Progenitor cell of endocrine pancreas (in vitro differentiated cells): ENCODE measurements at regions not wholly inside any gene's neighbourhood (a gene's known extent, or its start where the extent isn't known, plus 50 kb on each side); places are given as distances from the start of the nearest gene placed in this dataset.
"Not testable (repeated sequence)": the region's sequence is repeated elsewhere in the genome, so short reads cannot be mapped to it uniquely, and the experiment has no call there.

Experiments
- DNase-seq: peaks from one replicate; pipeline ENCODE4 v3.0.0; 2021; ENCODE audit warnings: low spot score; ENCODE audit not compliant: unreplicated experiment
- H3K27ac Mint-ChIP-seq: 2 replicates; pipeline ENCODE4 v1.8.0; 2021; ENCODE audit warnings: mild to moderate bottlenecking, moderate library complexity, mixed read lengths
- H3K27me3 Mint-ChIP-seq: 2 replicates; pipeline ENCODE4 v1.8.0; 2021; ENCODE audit warnings: mixed read lengths
- H3K36me3 Mint-ChIP-seq: 2 replicates; pipeline ENCODE4 v1.8.0; 2022; ENCODE audit warnings: mixed read lengths; ENCODE audit not compliant: insufficient read depth
- H3K4me1 Mint-ChIP-seq: 2 replicates; pipeline ENCODE4 v1.8.0; 2021; ENCODE audit warnings: low read depth, mixed read lengths
- H3K4me3 Mint-ChIP-seq: 2 replicates; pipeline ENCODE4 v1.8.0; 2021; ENCODE audit warnings: low read depth, mild to moderate bottlenecking, moderate library complexity, mixed read lengths
- H3K9me3 Mint-ChIP-seq: 2 replicates; pipeline ENCODE4 v1.8.0; 2021; ENCODE audit warnings: low read depth, mixed read lengths
- CTCF ChIP-seq: fragments of 200-600 bp; sonication (generic); IDR thresholded peaks from one replicate; pipeline ENCODE4 v1.5.0; 2021; ENCODE audit warnings: antibody characterized with exemption, mild to moderate bottlenecking; ENCODE audit not compliant: unreplicated experiment

GRCh38 chr6:135555550-135555949 is 58.0 kb upstream of the AHI1 start:
- no peak for TF ChIP-seq CTCF
- H3K36me3 Mint-ChIP-seq = no peaks in the 10 kb centered on the region
- DNase-seq = no peak
- peaks cover 16% of the 10 kb centered on the region for H3K4me1 Mint-ChIP-seq
- no peak overlapping the region for H3K4me3 Mint-ChIP-seq
- H3K27ac Mint-ChIP-seq = no peak overlapping the region
- no peaks in the 10 kb centered on the region for H3K27me3 Mint-ChIP-seq
- no peaks in the 10 kb centered on the region for H3K9me3 Mint-ChIP-seq

- H3K4me1 Mint-ChIP-seq = peaks cover 8% of the 10 kb centered on the region
- no peak overlapping the region for H3K4me3 Mint-ChIP-seq
- H3K9me3 Mint-ChIP-seq = peaks cover 9% of the 10 kb centered on the region
- no peak for DNase-seq
- no peak for TF ChIP-seq CTCF
- H3K27ac Mint-ChIP-seq = no peak overlapping the region
- no peaks in the 10 kb centered on the region for H3K36me3 Mint-ChIP-seq
- H3K27me3 Mint-ChIP-seq = no peaks in the 10 kb centered on the region
These were observed 60.0 kb upstream of the AHI1 start for GRCh38 chr6:135557582-135557981.

- not testable (repeated sequence) for H3K27ac Mint-ChIP-seq, H3K4me3 Mint-ChIP-seq, H3K27me3 Mint-ChIP-seq, H3K36me3 Mint-ChIP-seq, DNase-seq
- Mint-ChIP-seq H3K4me1 (peaks cover 33% of the 10 kb centered on the region), H3K9me3 (peaks cover 18% of the 10 kb centered on the region)
These were observed 68.1 kb upstream of the AHI1 start for GRCh38 chr6:135565605-135566004.

GRCh38 chr6:135566311-135567068 is 69.0 kb upstream of the AHI1 start:
- TF ChIP-seq CTCF = no peak
- H3K36me3 Mint-ChIP-seq = no peaks in the 10 kb centered on the region
- peaks cover 33% of the 10 kb centered on the region for H3K4me1 Mint-ChIP-seq
- no peak for DNase-seq
- no peaks in the 10 kb centered on the region for H3K27me3 Mint-ChIP-seq
- peaks cover 15% of the 10 kb centered on the region for H3K9me3 Mint-ChIP-seq
- H3K27ac Mint-ChIP-seq = no peak overlapping the region
- H3K4me3 Mint-ChIP-seq = no peak overlapping the region

GRCh38 chr6:135567375-135568083 is 70.0 kb upstream of the AHI1 start:
- Mint-ChIP-seq H3K27ac (no peak overlapping the region), H3K4me1 (peaks cover 33% of the 10 kb centered on the region)
- TF ChIP-seq CTCF = no peak

More at GRCh38 chr6:135567375-135568083, 70.0 kb upstream of the AHI1 start:
- peaks cover 11% of the 10 kb centered on the region for H3K9me3 Mint-ChIP-seq
- H3K27me3 Mint-ChIP-seq = no peaks in the 10 kb centered on the region
- no peak overlapping the region for H3K4me3 Mint-ChIP-seq
- no peaks in the 10 kb centered on the region for H3K36me3 Mint-ChIP-seq
- no peak for DNase-seq
